ENCODE measurements at regions not wholly inside any gene's neighbourhood (a gene's known extent, or its start where the extent isn't known, plus 50 kb on each side); places are given as distances from the start of the nearest gene placed in this dataset.

DNA sequence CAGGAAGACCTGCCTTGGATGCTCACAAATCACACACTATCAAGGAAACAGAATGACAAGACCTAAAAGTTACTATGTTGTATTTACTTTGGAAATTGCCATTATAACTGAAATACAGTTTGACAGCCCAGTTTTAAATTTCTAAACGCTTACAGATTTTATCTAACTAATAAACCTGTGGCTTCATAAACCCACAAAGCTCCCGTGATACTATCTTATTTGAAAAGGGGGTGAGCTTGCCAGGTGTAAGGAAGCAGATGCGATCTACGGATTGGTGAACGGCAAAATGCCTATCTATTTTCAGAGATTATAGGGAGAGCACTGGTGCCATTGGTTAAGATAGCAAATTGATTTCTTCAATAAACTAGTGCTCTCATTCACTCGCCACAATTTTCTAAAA lies 485.5 kb downstream of the BCAT1 start:
- Histone ChIP-seq H2BK5ac (ENCODE audit: low read length) (no peak overlapping the region), H2AFZ (ENCODE audit: low read length) (no peak overlapping the region), H3K4me2 (ENCODE audit: insufficient read depth, low read length, poor library complexity, severe bottlenecking) (no peak overlapping the region), H2BK12ac (ENCODE audit: low read length) (no peak overlapping the region), H4K8ac (ENCODE audit: low read depth, low read length) (no peak overlapping the region), H3K4ac (ENCODE audit: low read length) (no peak overlapping the region), H3K4me3 (ENCODE audit: low read length in 2 of 2) (no peak overlapping the region), H3K27ac (replicated peaks; ENCODE audit: low read length) (no peak overlapping the region), H2BK120ac (ENCODE audit: low read depth, low read length) (no peak overlapping the region), H3K4me1 (ENCODE audit: control insufficient read depth in 2 of 2, insufficient read depth in 1 of 2, low read depth in 1 of 2, low read length in 2 of 2) (peaks cover 4 to 16% of the 10 kb centered on the region in 2 donors), H3K9me3 (replicated peaks in 1 of 2; ENCODE audit: control insufficient read depth in 2 of 2, insufficient read depth in 1 of 2, low read depth in 1 of 2, low read length in 2 of 2) (peaks cover 0 to 7% of the 10 kb centered on the region in 2 donors), H3K79me1 (ENCODE audit: low read depth, low read length) (no peaks in the 10 kb centered on the region), H2AK5ac (ENCODE audit: low read depth, low read length) (no peak overlapping the region), H3K9ac (ENCODE audit: low read depth, low read length, poor library complexity) (no peak overlapping the region), H3K27me3 (ENCODE audit: control insufficient read depth in 3 of 3, insufficient read depth in 3 of 3, low read depth in 1 of 3, low read length in 3 of 3) (no peaks in the 10 kb centered on the region), H4K91ac (ENCODE audit: low read depth, low read length, poor library complexity) (no peak overlapping the region), H3K36me3 (replicated peaks in 1 of 2; ENCODE audit: control insufficient read depth in 2 of 2, insufficient read depth in 2 of 2, low read length in 2 of 2) (peaks cover 0 to 6% of the 10 kb centered on the region in 2 donors), H3K14ac (ENCODE audit: low read length) (no peak overlapping the region), H2BK15ac (ENCODE audit: low read length) (no peak overlapping the region), H3K23ac (ENCODE audit: low read depth, low read length, poor library complexity) (no peak overlapping the region), H3K18ac (ENCODE audit: low read length) (no peak overlapping the region)
- no CpG with 5 or more reads among the region's 6 CpGs for WGBS, 2 donors (ENCODE audit: extremely low coverage in 2 of 2, insufficient read length in 2 of 2, insufficient replicate concordance in 1 of 2)
- no peak for DNase-seq (ENCODE audit: low spot score)

DNA sequence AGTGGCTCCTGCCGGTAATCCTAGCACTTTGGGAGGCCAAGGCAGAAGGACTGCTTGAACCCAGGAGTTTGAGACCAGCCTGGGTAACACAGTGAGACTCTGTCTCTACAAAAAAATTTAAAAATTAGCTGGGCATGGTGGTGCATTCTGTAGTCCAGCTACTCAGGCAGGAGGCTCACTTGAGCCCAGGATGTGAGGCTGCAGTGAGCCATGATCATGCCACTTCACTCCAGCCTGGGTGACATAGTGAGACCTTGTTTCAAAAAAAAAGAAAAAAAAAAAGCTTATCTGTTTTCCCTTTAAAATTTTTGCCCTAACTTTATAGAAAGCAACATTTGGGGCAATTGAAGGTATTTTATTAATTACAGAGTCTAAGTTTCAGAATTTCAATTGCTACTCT lies 486.0 kb downstream of the BCAT1 start:
- Histone ChIP-seq H3K4ac (ENCODE audit: low read length) (no peak overlapping the region), H4K8ac (ENCODE audit: low read depth, low read length) (no peak overlapping the region)
- WGBS, 2 donors (ENCODE audit: extremely low coverage in 2 of 2, insufficient read length in 2 of 2, insufficient replicate concordance in 1 of 2) = no CpG with 5 or more reads among the region's 1 CpG

GRCh38 chr12:24460506-24460905 lies 488.4 kb downstream of the BCAT1 start:
- Histone ChIP-seq H2BK12ac (ENCODE audit: low read length) (no peak overlapping the region), H2BK15ac (ENCODE audit: low read length) (no peak overlapping the region), H3K23ac (ENCODE audit: low read depth, low read length, poor library complexity) (no peak overlapping the region), H3K4me2 (ENCODE audit: insufficient read depth, low read length, poor library complexity, severe bottlenecking) (no peak overlapping the region), H2BK120ac (ENCODE audit: low read depth, low read length) (no peak overlapping the region), H4K91ac (ENCODE audit: low read depth, low read length, poor library complexity) (no peak overlapping the region), H3K27me3 (ENCODE audit: control insufficient read depth in 3 of 3, insufficient read depth in 3 of 3, low read depth in 1 of 3, low read length in 3 of 3) (no peaks in the 10 kb centered on the region), H3K4me3 (ENCODE audit: low read length in 2 of 2) (no peak overlapping the region), H3K4me1 (ENCODE audit: control insufficient read depth in 2 of 2, insufficient read depth in 1 of 2, low read depth in 1 of 2, low read length in 2 of 2) (peaks cover 4 to 16% of the 10 kb centered on the region in 2 donors), H3K18ac (ENCODE audit: low read length) (no peak overlapping the region), H3K4ac (ENCODE audit: low read length) (no peak overlapping the region), H3K36me3 (replicated peaks in 1 of 2; ENCODE audit: control insufficient read depth in 2 of 2, insufficient read depth in 2 of 2, low read length in 2 of 2) (peaks cover 0 to 10% of the 10 kb centered on the region in 2 donors), H4K8ac (ENCODE audit: low read depth, low read length) (no peak overlapping the region), H2AFZ (ENCODE audit: low read length) (no peak overlapping the region), H3K9ac (ENCODE audit: low read depth, low read length, poor library complexity) (no peak overlapping the region), H3K27ac (replicated peaks; ENCODE audit: low read length) (no peak overlapping the region), H3K9me3 (replicated peaks in 1 of 2; ENCODE audit: control insufficient read depth in 2 of 2, insufficient read depth in 1 of 2, low read depth in 1 of 2, low read length in 2 of 2) (peaks cover 0 to 4% of the 10 kb centered on the region in 2 donors), H2BK5ac (ENCODE audit: low read length) (no peak overlapping the region), H3K79me1 (ENCODE audit: low read depth, low read length) (no peaks in the 10 kb centered on the region), H2AK5ac (ENCODE audit: low read depth, low read length) (no peak overlapping the region), H3K14ac (ENCODE audit: low read length) (no peak overlapping the region)
- WGBS, 2 donors (ENCODE audit: extremely low coverage in 2 of 2, insufficient read length in 2 of 2, insufficient replicate concordance in 1 of 2) = no CpG with 5 or more reads among the region's 3 CpGs
- DNase-seq (ENCODE audit: low spot score) = no peak

More for the DNA sequence above, 486.0 kb downstream of the BCAT1 start:
- H2BK5ac ChIP-seq (ENCODE audit: low read length) = no peak overlapping the region
- no peak overlapping the region for H2BK15ac ChIP-seq (ENCODE audit: low read length)
- no peak overlapping the region for H3K9ac ChIP-seq (ENCODE audit: low read depth, low read length, poor library complexity)
- no peak for DNase-seq (ENCODE audit: low spot score)
- no peak overlapping the region for H3K23ac ChIP-seq (ENCODE audit: low read depth, low read length, poor library complexity)
- no peak overlapping the region for H2AK5ac ChIP-seq (ENCODE audit: low read depth, low read length)
- peaks cover 4 to 16% of the 10 kb centered on the region in 2 donors for H3K4me1 ChIP-seq (ENCODE audit: control insufficient read depth in 2 of 2, insufficient read depth in 1 of 2, low read depth in 1 of 2, low read length in 2 of 2)
- H3K4me3 ChIP-seq (ENCODE audit: low read length in 2 of 2) = no peak overlapping the region
- no peaks in the 10 kb centered on the region for H3K27me3 ChIP-seq (ENCODE audit: control insufficient read depth in 3 of 3, insufficient read depth in 3 of 3, low read depth in 1 of 3, low read length in 3 of 3)
- no peaks in the 10 kb centered on the region for H3K79me1 ChIP-seq (ENCODE audit: low read depth, low read length)
- H3K27ac ChIP-seq (replicated peaks; ENCODE audit: low read length) = no peak overlapping the region
- no peak overlapping the region for H3K4me2 ChIP-seq (ENCODE audit: insufficient read depth, low read length, poor library complexity, severe bottlenecking)
- H4K91ac ChIP-seq (ENCODE audit: low read depth, low read length, poor library complexity) = no peak overlapping the region
- peaks cover 0 to 6% of the 10 kb centered on the region in 2 donors for H3K36me3 ChIP-seq (replicated peaks in 1 of 2; ENCODE audit: control insufficient read depth in 2 of 2, insufficient read depth in 2 of 2, low read length in 2 of 2)
- no peak overlapping the region for H3K18ac ChIP-seq (ENCODE audit: low read length)
- no peak overlapping the region for H3K14ac ChIP-seq (ENCODE audit: low read length)
- no peak overlapping the region for H2BK120ac ChIP-seq (ENCODE audit: low read depth, low read length)
- no peak overlapping the region for H2BK12ac ChIP-seq (ENCODE audit: low read length)
- no peak overlapping the region for H2AFZ ChIP-seq (ENCODE audit: low read length)
- peaks cover 0 to 7% of the 10 kb centered on the region in 2 donors for H3K9me3 ChIP-seq (replicated peaks in 1 of 2; ENCODE audit: control insufficient read depth in 2 of 2, insufficient read depth in 1 of 2, low read depth in 1 of 2, low read length in 2 of 2)

- WGBS, 2 donors (ENCODE audit: extremely low coverage in 2 of 2, insufficient read length in 2 of 2, insufficient replicate concordance in 1 of 2) = no CpG with 5 or more reads among the region's 2 CpGs
- Histone ChIP-seq H2AK5ac (ENCODE audit: low read depth, low read length) (no peak overlapping the region), H3K9me3 (replicated peaks in 1 of 2; ENCODE audit: control insufficient read depth in 2 of 2, insufficient read depth in 1 of 2, low read depth in 1 of 2, low read length in 2 of 2) (peaks cover 0 to 3% of the 10 kb centered on the region in 2 donors), H2AFZ (ENCODE audit: low read length) (no peak overlapping the region), H3K36me3 (replicated peaks in 1 of 2; ENCODE audit: control insufficient read depth in 2 of 2, insufficient read depth in 2 of 2, low read length in 2 of 2) (peaks cover 0 to 10% of the 10 kb centered on the region in 2 donors), H3K18ac (ENCODE audit: low read length) (no peak overlapping the region), H2BK15ac (ENCODE audit: low read length) (no peak overlapping the region), H4K91ac (ENCODE audit: low read depth, low read length, poor library complexity) (no peak overlapping the region), H2BK12ac (ENCODE audit: low read length) (no peak overlapping the region), H3K4me2 (ENCODE audit: insufficient read depth, low read length, poor library complexity, severe bottlenecking) (no peak overlapping the region), H3K14ac (ENCODE audit: low read length) (no peak overlapping the region), H3K9ac (ENCODE audit: low read depth, low read length, poor library complexity) (no peak overlapping the region), H3K4me1 (ENCODE audit: control insufficient read depth in 2 of 2, insufficient read depth in 1 of 2, low read depth in 1 of 2, low read length in 2 of 2) (peaks cover 4 to 16% of the 10 kb centered on the region in 2 donors), H3K23ac (ENCODE audit: low read depth, low read length, poor library complexity) (no peak overlapping the region), H3K79me1 (ENCODE audit: low read depth, low read length) (no peaks in the 10 kb centered on the region), H3K4me3 (ENCODE audit: low read length in 2 of 2) (no peak overlapping the region), H3K27me3 (ENCODE audit: control insufficient read depth in 3 of 3, insufficient read depth in 3 of 3, low read depth in 1 of 3, low read length in 3 of 3) (no peaks in the 10 kb centered on the region), H2BK5ac (ENCODE audit: low read length) (no peak overlapping the region), H3K4ac (ENCODE audit: low read length) (no peak overlapping the region), H3K27ac (replicated peaks; ENCODE audit: low read length) (no peak overlapping the region), H4K8ac (ENCODE audit: low read depth, low read length) (no peak overlapping the region), H2BK120ac (ENCODE audit: low read depth, low read length) (no peak overlapping the region)
- DNase-seq (ENCODE audit: low spot score) = no peak
Observed at GRCh38 chr12:24460099-24460498, 488.8 kb downstream of the BCAT1 start.
